Ovary (tissue), 3 donors: ENCODE measurements at regions not wholly inside any gene's neighbourhood (a gene's known extent, or its start where the extent isn't known, plus 50 kb on each side); places are given as distances from the start of the nearest gene placed in this dataset.

Source experiments
- CTCF ChIP-seq, 3 donors: fragments of 450-650 bp in 2 of 3; fragments of 200-600 bp in 1 of 3; IDR thresholded peaks; one replicate each; pipeline versions ENCODE4 v1.5.1 to v1.8.0; 2016 to 2022; ENCODE audit warnings: antibody characterized with exemption in 3 of 3, mild to moderate bottlenecking in 1 of 3
- EP300 ChIP-seq: sonication (generic); formaldehyde crosslinking; IDR thresholded peaks from one replicate; pipeline ENCODE4 v1.6.1; 2017; ENCODE audit warnings: antibody characterized with exemption
- POLR2A ChIP-seq: fragments of 450-650 bp; IDR thresholded peaks from one replicate; pipeline ENCODE4 v1.6.1; 2017; ENCODE audit warnings: antibody characterized with exemption, mild to moderate bottlenecking, moderate library complexity
- donor health status: DM: no; HTN: no; CAD: no.

DNA sequence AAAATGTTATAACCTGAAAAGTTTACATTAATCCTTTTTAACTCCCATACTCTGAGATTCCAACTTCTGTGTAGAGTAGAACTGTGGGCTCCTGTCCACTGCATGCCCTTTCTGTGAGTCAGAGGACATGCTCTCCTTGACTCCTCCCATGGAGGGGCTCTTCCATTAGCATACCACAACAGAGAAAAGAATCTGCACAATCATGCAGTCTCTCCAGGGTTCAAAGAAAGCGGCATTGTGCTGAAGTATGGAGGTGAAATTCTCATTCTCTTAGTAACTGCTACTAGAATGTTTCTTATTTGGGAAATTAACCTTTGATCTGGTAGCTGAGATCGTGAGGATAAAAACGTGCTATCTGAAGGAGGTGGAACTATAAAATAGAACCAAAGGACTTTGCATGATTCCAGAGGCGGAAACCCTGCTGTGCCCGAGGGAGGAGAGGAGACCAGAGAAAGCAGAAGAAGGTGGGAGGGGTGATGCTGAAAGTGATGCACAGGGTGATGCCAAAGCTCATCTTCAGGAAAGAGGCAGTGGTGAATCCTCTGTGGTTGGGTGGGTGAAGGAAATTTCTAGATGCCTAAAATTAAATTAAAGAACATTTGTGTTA is 202.2 kb upstream of the PCSK2 start:
- TF ChIP-seq CTCF (IDR thresholded peaks at IDR 0.05) (no peak), POLR2A (no peak), EP300 (no peak)
